Duodenal mucosa (tissue), 2 donors: ENCODE measurements at regions not wholly inside any gene's neighbourhood (a gene's known extent, or its start where the extent isn't known, plus 50 kb on each side); places are given as distances from the start of the nearest gene placed in this dataset.

ENCODE experiments used
- H3K27ac ChIP-seq: one replicate; pipeline ENCODE4 v1.7.0; 2013; ENCODE audit warnings: low read depth, low read length
- H3K27me3 ChIP-seq, 2 donors: one replicate each; pipeline ENCODE4 v1.7.0; 2013; ENCODE audit warnings: low read length in 2 of 2, control low read depth in 1 of 2; ENCODE audit not compliant: insufficient read depth in 2 of 2, control insufficient read depth in 1 of 2
- H3K36me3 ChIP-seq, 2 donors: one replicate each; pipeline ENCODE4 v1.7.0; 2013; ENCODE audit warnings: low read length in 2 of 2, control low read depth in 1 of 2; ENCODE audit not compliant: insufficient read depth in 2 of 2, control insufficient read depth in 1 of 2
- H3K4me1 ChIP-seq, 2 donors: one replicate each; pipeline ENCODE4 v1.7.0; 2013; ENCODE audit warnings: low read length in 2 of 2, control low read depth in 1 of 2; ENCODE audit not compliant: insufficient read depth in 2 of 2, control insufficient read depth in 1 of 2
- H3K4me3 ChIP-seq, 2 donors: one replicate each; pipeline ENCODE4 v1.7.0; 2013; ENCODE audit warnings: low read length in 2 of 2, low read depth in 1 of 2
- H3K9ac ChIP-seq, 2 donors: one replicate each; pipeline ENCODE4 v1.7.0; 2013; ENCODE audit warnings: low read length in 2 of 2, low read depth in 1 of 2
- H3K9me3 ChIP-seq, 2 donors: one replicate each; pipeline ENCODE4 v1.7.0; 2013; ENCODE audit warnings: low read length in 2 of 2, control low read depth in 1 of 2; ENCODE audit not compliant: control insufficient read depth in 1 of 2

- peaks cover 0 to 7% of the 10 kb centered on the region in 2 donors for H3K9me3 ChIP-seq
- no peaks in the 10 kb centered on the region for H3K27me3 ChIP-seq
- H3K4me3 ChIP-seq = no peak overlapping the region
- H3K36me3 ChIP-seq = no peaks in the 10 kb centered on the region
- no peak overlapping the region for H3K27ac ChIP-seq
- H3K4me1 ChIP-seq = no peaks in the 10 kb centered on the region
- H3K9ac ChIP-seq = no peak overlapping the region
Observed at GRCh38 chr1:199046618-199047017, 407.8 kb downstream of the PTPRC start.

- H3K4me3 ChIP-seq = no peak overlapping the region
- no peak overlapping the region for H3K9ac ChIP-seq
- H3K4me1 ChIP-seq = no peaks in the 10 kb centered on the region
- H3K27ac ChIP-seq = no peak overlapping the region
- no peaks in the 10 kb centered on the region for H3K27me3 ChIP-seq
- H3K36me3 ChIP-seq = no peaks in the 10 kb centered on the region
- peaks cover 0 to 7% of the 10 kb centered on the region in 2 donors for H3K9me3 ChIP-seq
Observed at GRCh38 chr1:199054694-199055093, 415.9 kb downstream of the PTPRC start.

GRCh38 chr1:199057322-199057721 lies 418.5 kb downstream of the PTPRC start:
- H3K36me3 ChIP-seq = no peaks in the 10 kb centered on the region
- no peak overlapping the region for H3K27ac ChIP-seq

GRCh38 chr1:199058281-199058680 lies 419.4 kb downstream of the PTPRC start:
- H3K9me3 ChIP-seq = no peaks in the 10 kb centered on the region
- H3K27me3 ChIP-seq = no peaks in the 10 kb centered on the region
- H3K9ac ChIP-seq = no peak overlapping the region
- H3K4me1 ChIP-seq = no peaks in the 10 kb centered on the region
- H3K36me3 ChIP-seq = no peaks in the 10 kb centered on the region
- no peak overlapping the region for H3K4me3 ChIP-seq
- no peak overlapping the region for H3K27ac ChIP-seq

More at GRCh38 chr1:199057322-199057721, 418.5 kb downstream of the PTPRC start:
- H3K4me3 ChIP-seq = no peak overlapping the region
- no peaks in the 10 kb centered on the region for H3K9me3 ChIP-seq
- H3K4me1 ChIP-seq = no peaks in the 10 kb centered on the region
- no peak overlapping the region for H3K9ac ChIP-seq
- no peaks in the 10 kb centered on the region for H3K27me3 ChIP-seq

- no peaks in the 10 kb centered on the region for H3K27me3 ChIP-seq
Observed at GRCh38 chr1:199064971-199065370, 426.1 kb downstream of the PTPRC start.

GRCh38 chr1:199067483-199067882 lies 428.6 kb downstream of the PTPRC start:
- Histone ChIP-seq H3K9me3 (no peaks in the 10 kb centered on the region), H3K4me3 (no peak overlapping the region), H3K4me1 (no peaks in the 10 kb centered on the region), H3K36me3 (no peaks in the 10 kb centered on the region), H3K9ac (no peak overlapping the region), H3K27me3 (no peaks in the 10 kb centered on the region), H3K27ac (no peak overlapping the region)

More at GRCh38 chr1:199064971-199065370, 426.1 kb downstream of the PTPRC start:
- Histone ChIP-seq H3K4me1 (no peaks in the 10 kb centered on the region), H3K27ac (no peak overlapping the region), H3K9ac (no peak overlapping the region), H3K36me3 (no peaks in the 10 kb centered on the region), H3K4me3 (no peak overlapping the region), H3K9me3 (no peaks in the 10 kb centered on the region)

- Histone ChIP-seq H3K27ac (no peak overlapping the region), H3K36me3 (no peaks in the 10 kb centered on the region), H3K4me3 (no peak overlapping the region), H3K9me3 (no peaks in the 10 kb centered on the region), H3K4me1 (no peaks in the 10 kb centered on the region), H3K27me3 (no peaks in the 10 kb centered on the region), H3K9ac (no peak overlapping the region)
Observed at GRCh38 chr1:199071080-199071479, 432.2 kb downstream of the PTPRC start.

- Histone ChIP-seq H3K27ac (no peak overlapping the region), H3K9me3 (no peaks in the 10 kb centered on the region), H3K9ac (no peak overlapping the region), H3K36me3 (no peaks in the 10 kb centered on the region), H3K4me1 (no peaks in the 10 kb centered on the region), H3K27me3 (no peaks in the 10 kb centered on the region), H3K4me3 (no peak overlapping the region)
Observed at GRCh38 chr1:199073166-199073565, 434.3 kb downstream of the PTPRC start.

- no peaks in the 10 kb centered on the region for H3K27me3 ChIP-seq
- H3K9me3 ChIP-seq = no peaks in the 10 kb centered on the region
- H3K36me3 ChIP-seq = no peaks in the 10 kb centered on the region
- H3K4me3 ChIP-seq = no peak overlapping the region
- no peak overlapping the region for H3K27ac ChIP-seq
- no peaks in the 10 kb centered on the region for H3K4me1 ChIP-seq
- no peak overlapping the region for H3K9ac ChIP-seq
Observed at GRCh38 chr1:199075792-199076191, 437.0 kb downstream of the PTPRC start.

GRCh38 chr1:199079994-199080393 lies 441.2 kb downstream of the PTPRC start:
- Histone ChIP-seq H3K36me3 (no peaks in the 10 kb centered on the region), H3K4me3 (no peak overlapping the region), H3K9me3 (no peaks in the 10 kb centered on the region), H3K9ac (no peak overlapping the region), H3K27me3 (no peaks in the 10 kb centered on the region), H3K4me1 (no peaks in the 10 kb centered on the region), H3K27ac (no peak overlapping the region)

GRCh38 chr1:199081739-199082138 lies 442.9 kb downstream of the PTPRC start:
- Histone ChIP-seq H3K36me3 (no peaks in the 10 kb centered on the region), H3K9ac (no peak overlapping the region), H3K4me1 (no peaks in the 10 kb centered on the region), H3K27ac (no peak overlapping the region), H3K9me3 (no peaks in the 10 kb centered on the region), H3K27me3 (no peaks in the 10 kb centered on the region), H3K4me3 (no peak overlapping the region)
